ENCODE measurements at regions not wholly inside any gene's neighbourhood (a gene's known extent, or its start where the extent isn't known, plus 50 kb on each side); places are given as distances from the start of the nearest gene placed in this dataset.

DNA sequence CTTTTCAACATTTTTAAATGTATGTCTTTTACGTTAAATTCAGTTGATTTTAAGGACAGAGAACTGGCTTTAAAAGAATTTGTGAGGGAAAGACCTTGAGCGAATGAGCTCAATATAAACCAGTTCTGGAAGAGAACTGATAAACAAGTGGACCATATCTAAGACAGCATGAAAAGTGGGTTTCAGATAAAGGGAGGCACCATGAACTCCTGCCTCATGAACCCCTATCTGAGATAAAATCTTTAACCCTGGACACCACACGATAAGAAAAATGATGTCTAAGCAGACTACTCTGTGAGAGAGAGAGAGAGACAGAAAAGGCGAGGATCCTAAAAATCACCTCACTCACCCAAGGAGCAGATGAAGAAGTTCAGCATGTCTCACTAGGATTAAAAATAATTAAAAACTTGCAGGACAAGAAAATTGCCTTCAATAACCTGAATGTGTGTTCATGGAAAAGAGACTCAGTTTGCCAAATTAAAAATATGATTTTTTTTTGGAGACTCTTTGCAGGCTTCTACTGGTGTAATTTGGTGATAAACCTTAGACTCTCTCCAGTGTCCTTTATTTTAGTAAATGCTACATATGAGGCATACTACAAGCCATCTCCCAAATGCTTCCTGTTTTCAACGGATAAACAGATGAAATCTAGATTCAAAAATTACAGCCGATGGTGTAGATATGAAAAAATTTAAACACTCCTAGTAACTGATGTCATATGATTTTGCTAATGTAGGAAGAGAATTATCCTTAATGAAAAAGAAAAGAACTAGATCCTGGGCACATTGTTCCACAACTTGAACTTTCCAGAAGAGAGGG lies 299.5 kb downstream of the ADGB start:
- TF ChIP-seq, protein P1, sequence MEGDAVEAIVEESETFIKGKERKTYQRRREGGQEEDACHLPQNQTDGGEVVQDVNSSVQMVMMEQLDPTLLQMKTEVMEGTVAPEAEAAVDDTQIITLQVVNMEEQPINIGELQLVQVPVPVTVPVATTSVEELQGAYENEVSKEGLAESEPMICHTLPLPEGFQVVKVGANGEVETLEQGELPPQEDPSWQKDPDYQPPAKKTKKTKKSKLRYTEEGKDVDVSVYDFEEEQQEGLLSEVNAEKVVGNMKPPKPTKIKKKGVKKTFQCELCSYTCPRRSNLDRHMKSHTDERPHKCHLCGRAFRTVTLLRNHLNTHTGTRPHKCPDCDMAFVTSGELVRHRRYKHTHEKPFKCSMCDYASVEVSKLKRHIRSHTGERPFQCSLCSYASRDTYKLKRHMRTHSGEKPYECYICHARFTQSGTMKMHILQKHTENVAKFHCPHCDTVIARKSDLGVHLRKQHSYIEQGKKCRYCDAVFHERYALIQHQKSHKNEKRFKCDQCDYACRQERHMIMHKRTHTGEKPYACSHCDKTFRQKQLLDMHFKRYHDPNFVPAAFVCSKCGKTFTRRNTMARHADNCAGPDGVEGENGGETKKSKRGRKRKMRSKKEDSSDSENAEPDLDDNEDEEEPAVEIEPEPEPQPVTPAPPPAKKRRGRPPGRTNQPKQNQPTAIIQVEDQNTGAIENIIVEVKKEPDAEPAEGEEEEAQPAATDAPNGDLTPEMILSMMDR (IDR thresholded peaks at IDR 0.05): no peak
- no peak for DNase-seq
- H3K4me1 Mint-ChIP-seq: no peaks in the 10 kb centered on the region

DNA sequence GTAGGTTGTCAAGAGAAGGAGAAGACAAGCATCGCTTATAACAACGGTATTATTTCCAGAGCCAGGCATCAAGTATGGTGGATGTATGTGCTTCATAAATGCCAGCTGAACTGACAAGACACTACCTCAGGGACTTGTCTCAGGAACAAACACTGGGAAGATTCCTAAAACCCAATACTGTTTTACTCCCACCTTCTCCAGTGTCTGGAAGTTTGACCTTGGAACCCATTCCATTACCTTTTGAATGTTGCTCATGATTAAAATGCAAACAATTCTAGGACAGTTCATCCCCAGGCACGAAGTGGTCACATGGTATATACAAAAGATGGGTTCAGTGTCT lies 300.1 kb downstream of the ADGB start:
- Mint-ChIP-seq H3K36me3 (ENCODE audit: low read depth) (no peaks in the 10 kb centered on the region), H3K4me1 (no peaks in the 10 kb centered on the region), H3K9me3 (no peaks in the 10 kb centered on the region), H3K27ac (no peak overlapping the region), H3K4me3 (no peak overlapping the region), H3K27me3 (ENCODE audit: low read depth, poor library complexity) (peaks cover 3% of the 10 kb centered on the region)
- DNase-seq: no peak
- TF ChIP-seq, protein P1 (IDR thresholded peaks at IDR 0.05): no peak

More for the DNA sequence above, 299.5 kb downstream of the ADGB start:
- Mint-ChIP-seq H3K27me3 (ENCODE audit: low read depth, poor library complexity) (peaks cover 3% of the 10 kb centered on the region), H3K27ac (no peak overlapping the region), H3K4me3 (no peak overlapping the region), H3K9me3 (no peaks in the 10 kb centered on the region), H3K36me3 (ENCODE audit: low read depth) (no peaks in the 10 kb centered on the region)

DNA sequence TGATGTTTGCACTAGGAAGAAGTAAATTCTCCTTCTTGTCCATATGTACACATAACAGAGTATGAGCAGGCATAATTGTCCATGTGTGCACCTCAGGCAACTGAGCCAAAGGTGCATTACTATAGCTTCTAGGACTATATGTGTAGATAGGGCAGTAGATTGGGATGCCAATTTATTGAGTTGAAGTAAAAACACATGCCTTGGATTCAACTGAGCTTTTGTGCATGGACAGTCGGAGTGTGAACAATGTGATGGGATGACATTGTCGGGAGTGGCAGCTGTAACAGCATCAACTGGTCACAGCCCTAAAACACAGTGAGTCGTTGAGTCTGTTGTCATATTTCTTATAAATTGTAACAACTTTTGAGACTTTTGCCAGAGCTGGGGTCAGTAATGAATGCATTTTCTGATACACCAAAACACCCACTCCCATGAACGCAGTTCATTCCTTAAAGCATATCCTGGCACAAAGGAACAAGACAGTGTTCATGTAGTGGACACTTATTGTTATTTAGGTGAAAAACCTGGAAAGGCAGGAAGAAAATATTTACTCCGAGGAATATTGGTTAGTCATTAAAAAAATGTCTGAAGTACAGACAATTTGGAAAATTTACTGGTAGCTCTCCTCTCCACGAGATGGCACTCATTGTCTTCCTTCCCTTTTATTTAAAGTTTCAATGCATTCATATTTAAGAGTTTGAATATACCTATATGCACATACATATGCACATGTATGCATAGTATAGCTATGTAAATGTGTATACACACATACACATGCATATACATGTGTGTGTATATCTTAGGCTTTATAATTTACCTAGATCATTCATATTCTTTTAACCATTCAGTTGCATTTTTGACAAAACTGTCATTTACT lies 302.0 kb upstream of the STXBP5 start:
- Mint-ChIP-seq H3K9me3 (no peaks in the 10 kb centered on the region), H3K36me3 (ENCODE audit: low read depth) (no peaks in the 10 kb centered on the region), H3K27me3 (ENCODE audit: low read depth, poor library complexity) (peaks cover 3% of the 10 kb centered on the region), H3K4me3 (no peak overlapping the region), H3K27ac (no peak overlapping the region), H3K4me1 (no peaks in the 10 kb centered on the region)
- DNase-seq: no peak
- TF ChIP-seq, protein P1 (IDR thresholded peaks at IDR 0.05): no peak

DNA sequence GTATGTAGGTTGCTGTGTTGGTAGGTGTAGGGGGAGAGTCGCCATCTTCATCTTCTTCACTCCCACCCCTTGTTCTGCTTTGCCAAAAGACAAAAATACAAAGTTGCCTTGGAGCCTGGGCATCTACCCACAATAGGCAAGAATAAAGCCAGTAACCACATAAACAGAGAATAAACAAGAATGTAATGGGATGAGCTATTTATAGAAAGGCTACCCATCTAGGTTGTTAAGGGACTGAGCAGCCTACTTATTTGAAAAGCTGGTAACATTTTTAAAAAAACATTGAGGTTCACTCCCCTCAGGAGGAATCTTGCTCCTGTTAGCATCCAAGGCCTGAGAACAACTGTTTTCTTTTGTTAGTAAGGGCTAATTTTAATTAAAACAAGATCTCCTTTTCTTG lies 301.4 kb upstream of the STXBP5 start:
- Mint-ChIP-seq H3K4me3 (no peak overlapping the region), H3K27me3 (ENCODE audit: low read depth, poor library complexity) (peaks cover 3% of the 10 kb centered on the region), H3K36me3 (ENCODE audit: low read depth) (no peaks in the 10 kb centered on the region), H3K27ac (no peak overlapping the region), H3K9me3 (no peaks in the 10 kb centered on the region), H3K4me1 (no peaks in the 10 kb centered on the region)
- no peak for DNase-seq
- TF ChIP-seq, protein P1 (IDR thresholded peaks at IDR 0.05): no peak

DNA sequence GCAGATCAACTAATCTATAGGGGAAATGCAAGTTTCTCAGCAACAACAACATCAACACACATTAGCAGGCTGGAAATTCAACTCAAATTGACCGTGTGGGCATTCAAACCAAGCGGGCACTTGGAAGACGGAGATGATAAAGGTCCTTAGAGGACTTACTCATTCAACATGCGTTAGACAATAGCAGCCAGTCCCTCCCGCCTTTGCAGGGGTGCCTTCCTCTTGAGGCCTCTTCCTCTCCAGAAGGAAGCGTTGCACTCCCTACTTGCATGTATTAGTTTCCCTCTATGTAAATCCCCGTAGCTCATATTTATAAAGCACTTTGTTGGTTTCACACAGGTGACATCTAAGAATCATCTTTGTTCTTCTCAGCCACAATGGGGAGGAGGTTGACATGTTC lies 300.8 kb upstream of the STXBP5 start:
- no peak for DNase-seq
- H3K4me1 Mint-ChIP-seq: no peaks in the 10 kb centered on the region

More for the DNA sequence above, 300.8 kb upstream of the STXBP5 start:
- Mint-ChIP-seq H3K36me3 (ENCODE audit: low read depth) (no peaks in the 10 kb centered on the region), H3K27me3 (ENCODE audit: low read depth, poor library complexity) (no peaks in the 10 kb centered on the region), H3K4me3 (no peak overlapping the region), H3K27ac (no peak overlapping the region), H3K9me3 (no peaks in the 10 kb centered on the region)
- TF ChIP-seq, protein P1 (IDR thresholded peaks at IDR 0.05): no peak

Measured in nephron progenitor cell (in vitro differentiated cells).